HCT116 (cell line): ENCODE measurements at regions not wholly inside any gene's neighbourhood (a gene's known extent, or its start where the extent isn't known, plus 50 kb on each side); places are given as distances from the start of the nearest gene placed in this dataset.

ENCODE experiments used
- ATAC-seq: fragments of 200-7000 bp; cut with Tn5 transposase; 2 replicates; pipeline ENCODE4 v1.9.1; 2020; ENCODE audit warnings: mild to moderate bottlenecking, moderate library complexity
- BruUV-seq: library from RNA; stranded (reverse); fragments of 400-500 nt; replicated peaks from 2 replicates; lab custom pipeline; 2021; lab: Mats Ljungman, UMichigan
- CTCF ChIA-PET: fragments of 300-600 bp; sonication (Branson Sonifier 250); formaldehyde crosslinking; loops from one replicate; lab custom pipeline; 2021; ENCODE audit warnings: antibody characterized with exemption; lab: Charles Lee
- POLR2A ChIA-PET: fragments of 300-600, 350-600 bp; sonication (Branson Sonifier 250); formaldehyde crosslinking; loops from one replicate; lab custom pipeline; 2021; ENCODE audit warnings: antibody characterized with exemption; lab: Charles Lee
- RAD21 ChIA-PET, 2 experiments: fragments of 300-600 bp; sonication (Branson Sonifier 250); formaldehyde crosslinking; loops; one replicate each; lab custom pipeline; 2023; ENCODE audit warnings: low total read pairs in 2 of 2; ENCODE audit not compliant: uncharacterized antibody in 2 of 2, unreplicated experiment in 2 of 2, low non-redundant PET in 1 of 2; lab: Charles Lee
- DNase-seq: peaks from one replicate; pipeline ENCODE4 v3.0.0-alpha.2; 2010; ENCODE audit warnings: low read depth, low spot score
- H2AFZ ChIP-seq: fragments of 200-600 bp; shearing (Covaris generic), sonication (generic); 2 replicates; pipeline ENCODE4 v1.6.1; 2017; ENCODE audit warnings: low read depth, mixed run types, mixed read lengths, antibody characterized with exemption, low read length; ENCODE audit not compliant: poor library complexity, severe bottlenecking
- H3K27ac ChIP-seq: 2 replicates; pipeline ENCODE4 v1.5.1; 2012; ENCODE audit warnings: low read depth, low read length
- H3K27me3 ChIP-seq: fragments of 200-600 bp; sonication (generic); 2 replicates; pipeline ENCODE4 v1.6.1; 2016; ENCODE audit warnings: mixed run types, low read length, mixed read lengths; ENCODE audit not compliant: insufficient read depth
- H3K36me3 ChIP-seq, 2 experiments: fragments of 200-500 bp in 1 of 2; fragments of 200-600 bp in 1 of 2; sonication (Bioruptor generic) in 1 of 2; sonication (generic) in 1 of 2; 2 replicates each; pipeline versions ENCODE4 v1.5.1 to v1.6.1; 2014 to 2016; ENCODE audit warnings: low read length in 2 of 2, inconsistent platforms in 1 of 2, mixed read lengths in 1 of 2, mixed run types in 1 of 2; ENCODE audit not compliant: insufficient read depth in 2 of 2, control insufficient read depth in 1 of 2
- H3K4me1 ChIP-seq, 2 experiments: fragments of 200-600 bp in 1 of 2; sonication (generic) in 1 of 2; 2 replicates each; pipeline versions ENCODE4 v1.5.1 to v1.6.1; 2012 to 2017; ENCODE audit warnings: low read length in 2 of 2, inconsistent platforms in 1 of 2, mild to moderate bottlenecking in 1 of 2, mixed read lengths in 1 of 2, mixed run types in 1 of 2, moderate library complexity in 1 of 2; ENCODE audit not compliant: insufficient read depth in 2 of 2, control insufficient read depth in 1 of 2
- H3K4me2 ChIP-seq: fragments of 200-600 bp; sonication (generic); 2 replicates; pipeline ENCODE4 v1.6.1; 2017; ENCODE audit warnings: mixed run types, low read length, mixed read lengths
- H3K4me3 ChIP-seq, 2 experiments: fragments of 200-600 bp in 1 of 2; sonication (generic) in 1 of 2; replicated peaks in 1 of 2; 2 replicates each; pipeline ENCODE4 v1.5.1; 2011 to 2016; ENCODE audit warnings: low read length in 2 of 2, control low read depth in 1 of 2, low read depth in 1 of 2, mild to moderate bottlenecking in 1 of 2, mixed read lengths in 1 of 2, mixed run types in 1 of 2
- H3K79me2 ChIP-seq: fragments of 200-600 bp; sonication (generic); 2 replicates; pipeline ENCODE4 v1.6.1; 2017; ENCODE audit warnings: mild to moderate bottlenecking, mixed run types, low read length, moderate library complexity, mixed read lengths; ENCODE audit not compliant: insufficient read depth
- H3K9ac ChIP-seq: fragments of 200-600 bp; sonication (generic); 2 replicates; pipeline ENCODE4 v1.6.1; 2016; ENCODE audit warnings: low read length, mixed read lengths
- H3K9me2 ChIP-seq: fragments of 200-600 bp; sonication (generic), shearing (Covaris generic); 2 replicates; pipeline ENCODE4 v1.6.1; 2017; ENCODE audit warnings: mixed run types, mild to moderate bottlenecking, moderate library complexity; ENCODE audit not compliant: insufficient read depth
- H3K9me3 ChIP-seq, 2 experiments: fragments of 200-500 bp in 1 of 2; fragments of 200-600 bp in 1 of 2; sonication (Bioruptor generic) in 1 of 2; sonication (generic) in 1 of 2; 2 replicates each; pipeline ENCODE4 v1.6.1; 2014 to 2017; ENCODE audit warnings: low read length in 2 of 2, mixed read lengths in 2 of 2, inconsistent platforms in 1 of 2, low read depth in 1 of 2, mild to moderate bottlenecking in 1 of 2, mixed run types in 1 of 2, moderate library complexity in 1 of 2; ENCODE audit not compliant: control insufficient read depth in 1 of 2, insufficient read depth in 1 of 2
- H4K20me1 ChIP-seq: fragments of 200-600 bp; sonication (generic), shearing (Covaris generic); 2 replicates; pipeline ENCODE4 v1.6.1; 2017; ENCODE audit warnings: mixed run types, mild to moderate bottlenecking, moderate library complexity; ENCODE audit not compliant: insufficient read depth
- CBX3 ChIP-seq: IDR thresholded peaks from 2 replicates; pipeline ENCODE4 v1.6.1; 2012; ENCODE audit warnings: low read depth
- EGR1 ChIP-seq: IDR thresholded peaks from 2 replicates; pipeline ENCODE4 v1.6.1; 2012; ENCODE audit warnings: low read depth
- ELF1 ChIP-seq: IDR thresholded peaks from 2 replicates; pipeline ENCODE4 v1.6.1; 2012; ENCODE audit warnings: low read depth, borderline replicate concordance
- EZH2phosphoT487 ChIP-seq: fragments of 200-600 bp; IDR thresholded peaks from 2 replicates; pipeline ENCODE4 v1.6.1; 2018; ENCODE audit warnings: antibody characterized with exemption, borderline replicate concordance
- FOSL1 ChIP-seq: IDR thresholded peaks from 2 replicates; pipeline ENCODE4 v1.6.1; 2012; ENCODE audit warnings: low read depth
- POLR2AphosphoS5 ChIP-seq: IDR thresholded peaks from 2 replicates; pipeline ENCODE4 v1.6.1; 2011; ENCODE audit warnings: mild to moderate bottlenecking, low read depth, low read length, moderate library complexity
- SIN3A ChIP-seq: IDR thresholded peaks from 2 replicates; pipeline ENCODE4 v1.6.1; 2012; ENCODE audit warnings: low read depth
- TCF7L2 ChIP-seq: IDR thresholded peaks from 2 replicates; pipeline ENCODE4 v1.7.0; 2011; ENCODE audit warnings: borderline replicate concordance, inconsistent platforms; ENCODE audit not compliant: insufficient read depth, insufficient read length; ENCODE audit errors: extremely low read depth
- ZNF274 ChIP-seq: fragments of 200-500 bp; sonication (Bioruptor generic); IDR thresholded peaks from 2 replicates; pipeline ENCODE4 v1.6.1; 2014; ENCODE audit warnings: mild to moderate bottlenecking, low read depth, low read length, inconsistent platforms
- intact Hi-C: fragments of 100-400 bp; cut with micrococcal nuclease; formaldehyde crosslinking; loops from 2 replicates; pipeline ENCODE4 v1.10.0; 2022
- TF ChIP-seq, protein P1 (sequence below): IDR thresholded peaks from 2 replicates; pipeline ENCODE4 v1.6.1; 2011; ENCODE audit warnings: mild to moderate bottlenecking, low read length, moderate library complexity; ENCODE audit not compliant: insufficient replicate concordance; ENCODE audit errors: extremely low read depth
- TF ChIP-seq, protein P2 (sequence below): IDR thresholded peaks from 2 replicates; pipeline ENCODE4 v1.6.1; 2012; ENCODE audit warnings: low read depth
- TF ChIP-seq, protein P3 (sequence below), 3 experiments: fragments of 200-600 bp in 1 of 3; sonication (generic) in 1 of 3; IDR thresholded peaks in 2 of 3; conservative IDR thresholded peaks in 1 of 3; 2 replicates each; pipeline ENCODE4 v1.5.1; 2012 to 2017; ENCODE audit warnings: low read depth in 2 of 3, low read length in 2 of 3, antibody characterized with exemption in 1 of 3, borderline replicate concordance in 1 of 3, control low read depth in 1 of 3, mild to moderate bottlenecking in 1 of 3, mixed read lengths in 1 of 3, mixed run types in 1 of 3, moderate library complexity in 1 of 3; ENCODE audit not compliant: insufficient read depth in 1 of 3

DNA sequence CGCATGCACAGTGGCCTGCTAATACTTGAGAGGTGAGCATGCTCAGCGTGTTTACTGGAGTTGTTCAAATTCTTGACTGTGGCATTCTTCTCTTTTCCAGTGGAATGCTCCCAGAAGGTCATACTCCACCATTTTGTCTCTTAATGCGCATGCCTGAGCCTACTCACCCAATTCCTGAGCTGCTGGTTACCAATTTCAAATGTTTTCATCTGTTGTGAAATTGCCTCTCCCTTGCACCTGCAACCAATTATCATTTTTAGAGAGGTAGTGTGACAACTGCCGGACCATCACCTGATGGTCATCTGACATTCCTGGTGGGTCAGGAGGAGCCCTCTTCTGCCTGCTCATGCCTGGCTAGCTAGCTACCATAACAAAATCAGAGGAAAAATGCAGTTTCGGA is 82.2 kb upstream of the LIFR start (continued):
- TF ChIP-seq, protein P1, sequence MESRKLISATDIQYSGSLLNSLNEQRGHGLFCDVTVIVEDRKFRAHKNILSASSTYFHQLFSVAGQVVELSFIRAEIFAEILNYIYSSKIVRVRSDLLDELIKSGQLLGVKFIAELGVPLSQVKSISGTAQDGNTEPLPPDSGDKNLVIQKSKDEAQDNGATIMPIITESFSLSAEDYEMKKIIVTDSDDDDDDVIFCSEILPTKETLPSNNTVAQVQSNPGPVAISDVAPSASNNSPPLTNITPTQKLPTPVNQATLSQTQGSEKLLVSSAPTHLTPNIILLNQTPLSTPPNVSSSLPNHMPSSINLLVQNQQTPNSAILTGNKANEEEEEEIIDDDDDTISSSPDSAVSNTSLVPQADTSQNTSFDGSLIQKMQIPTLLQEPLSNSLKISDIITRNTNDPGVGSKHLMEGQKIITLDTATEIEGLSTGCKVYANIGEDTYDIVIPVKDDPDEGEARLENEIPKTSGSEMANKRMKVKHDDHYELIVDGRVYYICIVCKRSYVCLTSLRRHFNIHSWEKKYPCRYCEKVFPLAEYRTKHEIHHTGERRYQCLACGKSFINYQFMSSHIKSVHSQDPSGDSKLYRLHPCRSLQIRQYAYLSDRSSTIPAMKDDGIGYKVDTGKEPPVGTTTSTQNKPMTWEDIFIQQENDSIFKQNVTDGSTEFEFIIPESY: no peak
- no peak for TF ChIP-seq EZH2phosphoT487
- TF ChIP-seq, all 23 proteins: peak for 0

DNA sequence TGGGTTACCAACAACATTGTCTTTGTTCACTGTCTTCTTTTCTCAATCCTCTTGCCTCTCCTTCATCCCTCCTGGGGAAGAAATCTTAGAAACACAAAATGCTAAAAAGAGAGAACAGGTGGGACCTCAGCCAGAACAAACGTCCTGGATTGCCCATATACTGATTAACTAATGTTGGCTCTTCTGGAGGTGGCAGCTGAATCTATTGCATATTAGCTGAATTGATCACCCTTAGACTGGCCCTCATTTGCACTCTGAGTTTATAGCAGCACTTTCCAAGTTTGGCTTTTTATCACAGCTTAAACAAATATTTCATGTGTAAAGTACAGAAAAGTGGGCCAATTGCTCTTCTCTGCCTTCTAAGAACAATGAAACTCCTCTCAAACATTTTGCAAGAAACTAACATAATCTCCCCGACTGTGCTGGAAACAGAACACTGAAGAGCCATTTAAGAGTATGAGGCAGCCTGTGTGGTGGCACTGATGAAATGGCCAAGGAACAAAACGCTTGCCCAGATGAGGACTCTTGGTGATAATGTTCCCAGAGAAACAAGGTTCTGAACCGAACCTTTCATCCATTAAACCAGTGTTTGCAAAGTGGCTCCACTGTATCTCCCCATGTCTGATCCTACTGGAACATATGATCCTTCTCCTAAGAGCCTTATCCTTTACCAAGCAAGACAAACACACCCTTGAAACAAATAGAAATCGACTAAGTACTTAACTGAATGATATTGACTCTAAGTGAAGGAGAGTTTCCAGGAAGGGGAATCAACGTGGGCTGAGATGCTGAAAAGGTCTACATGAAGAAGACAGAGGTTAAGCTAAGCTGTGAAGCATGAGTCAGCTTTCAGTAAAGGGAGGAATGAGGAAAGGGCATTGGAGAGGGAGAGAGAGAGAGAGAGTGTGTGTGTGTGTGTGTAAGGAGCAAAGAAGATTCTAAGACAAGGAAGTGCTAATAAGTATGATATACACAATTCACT is 83.2 kb upstream of the LIFR start:
- H3K9me3 ChIP-seq: no peaks in the 10 kb centered on the region
- ChIA-PET CTCF (no interaction called here), POLR2A (no interaction called here), RAD21 (no interaction called here)
- H3K9ac ChIP-seq: no peak overlapping the region
- H4K20me1 ChIP-seq: no peaks in the 10 kb centered on the region
- H3K4me2 ChIP-seq: 0 out of 2 replicates have a peak overlapping the region, but pooled peaks have one; percentile 12
- no peaks in the 10 kb centered on the region for H3K9me2 ChIP-seq
- intact Hi-C loops: no loop called here
- H3K36me3 ChIP-seq: no peaks in the 10 kb centered on the region
- DNase-seq (no peak), ATAC-seq (no peak)
- no peak overlapping the region for H3K27ac ChIP-seq
- H3K4me3 ChIP-seq: no peak overlapping the region
- H3K27me3 ChIP-seq: no peaks in the 10 kb centered on the region
- peaks cover 14 to 25% of the 10 kb centered on the region in 2 experiments for H3K4me1 ChIP-seq
- no peaks in the 10 kb centered on the region for H3K79me2 ChIP-seq
- BruUV-seq: no TSS peak
- TF ChIP-seq FOSL1 (no peak), POLR2AphosphoS5 (no peak), TCF7L2 (no peak), SIN3A (no peak), EZH2phosphoT487 (no peak), ZNF274 (no peak), ELF1 (no peak), EGR1 (no peak), CBX3 (no peak)
- TF ChIP-seq, protein P2, sequence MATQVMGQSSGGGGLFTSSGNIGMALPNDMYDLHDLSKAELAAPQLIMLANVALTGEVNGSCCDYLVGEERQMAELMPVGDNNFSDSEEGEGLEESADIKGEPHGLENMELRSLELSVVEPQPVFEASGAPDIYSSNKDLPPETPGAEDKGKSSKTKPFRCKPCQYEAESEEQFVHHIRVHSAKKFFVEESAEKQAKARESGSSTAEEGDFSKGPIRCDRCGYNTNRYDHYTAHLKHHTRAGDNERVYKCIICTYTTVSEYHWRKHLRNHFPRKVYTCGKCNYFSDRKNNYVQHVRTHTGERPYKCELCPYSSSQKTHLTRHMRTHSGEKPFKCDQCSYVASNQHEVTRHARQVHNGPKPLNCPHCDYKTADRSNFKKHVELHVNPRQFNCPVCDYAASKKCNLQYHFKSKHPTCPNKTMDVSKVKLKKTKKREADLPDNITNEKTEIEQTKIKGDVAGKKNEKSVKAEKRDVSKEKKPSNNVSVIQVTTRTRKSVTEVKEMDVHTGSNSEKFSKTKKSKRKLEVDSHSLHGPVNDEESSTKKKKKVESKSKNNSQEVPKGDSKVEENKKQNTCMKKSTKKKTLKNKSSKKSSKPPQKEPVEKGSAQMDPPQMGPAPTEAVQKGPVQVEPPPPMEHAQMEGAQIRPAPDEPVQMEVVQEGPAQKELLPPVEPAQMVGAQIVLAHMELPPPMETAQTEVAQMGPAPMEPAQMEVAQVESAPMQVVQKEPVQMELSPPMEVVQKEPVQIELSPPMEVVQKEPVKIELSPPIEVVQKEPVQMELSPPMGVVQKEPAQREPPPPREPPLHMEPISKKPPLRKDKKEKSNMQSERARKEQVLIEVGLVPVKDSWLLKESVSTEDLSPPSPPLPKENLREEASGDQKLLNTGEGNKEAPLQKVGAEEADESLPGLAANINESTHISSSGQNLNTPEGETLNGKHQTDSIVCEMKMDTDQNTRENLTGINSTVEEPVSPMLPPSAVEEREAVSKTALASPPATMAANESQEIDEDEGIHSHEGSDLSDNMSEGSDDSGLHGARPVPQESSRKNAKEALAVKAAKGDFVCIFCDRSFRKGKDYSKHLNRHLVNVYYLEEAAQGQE: no peak
- TF ChIP-seq, protein P3, sequence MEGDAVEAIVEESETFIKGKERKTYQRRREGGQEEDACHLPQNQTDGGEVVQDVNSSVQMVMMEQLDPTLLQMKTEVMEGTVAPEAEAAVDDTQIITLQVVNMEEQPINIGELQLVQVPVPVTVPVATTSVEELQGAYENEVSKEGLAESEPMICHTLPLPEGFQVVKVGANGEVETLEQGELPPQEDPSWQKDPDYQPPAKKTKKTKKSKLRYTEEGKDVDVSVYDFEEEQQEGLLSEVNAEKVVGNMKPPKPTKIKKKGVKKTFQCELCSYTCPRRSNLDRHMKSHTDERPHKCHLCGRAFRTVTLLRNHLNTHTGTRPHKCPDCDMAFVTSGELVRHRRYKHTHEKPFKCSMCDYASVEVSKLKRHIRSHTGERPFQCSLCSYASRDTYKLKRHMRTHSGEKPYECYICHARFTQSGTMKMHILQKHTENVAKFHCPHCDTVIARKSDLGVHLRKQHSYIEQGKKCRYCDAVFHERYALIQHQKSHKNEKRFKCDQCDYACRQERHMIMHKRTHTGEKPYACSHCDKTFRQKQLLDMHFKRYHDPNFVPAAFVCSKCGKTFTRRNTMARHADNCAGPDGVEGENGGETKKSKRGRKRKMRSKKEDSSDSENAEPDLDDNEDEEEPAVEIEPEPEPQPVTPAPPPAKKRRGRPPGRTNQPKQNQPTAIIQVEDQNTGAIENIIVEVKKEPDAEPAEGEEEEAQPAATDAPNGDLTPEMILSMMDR (IDR thresholded peaks at IDR 0.05 in 2 of 3, conservative IDR thresholded peaks at IDR 0.05 in 1 of 3; ENCODE audit: borderline replicate concordance in 1 of 3, insufficient read depth in 1 of 3, low read depth in 2 of 3, low read length in 2 of 3): no peak
- TF ChIP-seq, all 23 proteins: peak for 0
- H2AFZ ChIP-seq: peak overlapping the region; percentile 67
